HEK293 (cell line): ENCODE measurements at regions not wholly inside any gene's neighbourhood (a gene's known extent, or its start where the extent isn't known, plus 50 kb on each side); places are given as distances from the start of the nearest gene placed in this dataset.

Experiments
- CTCF ChIA-PET: fragments of 350-600 bp; formaldehyde crosslinking; extraction: SDS; loops from one replicate; lab custom pipeline; 2021; ENCODE audit warnings: antibody characterized with exemption; lab: Yijun Ruan, JAX
- POLR2A ChIA-PET: fragments of 300-600 bp; formaldehyde crosslinking; extraction: SDS; loops from one replicate; lab custom pipeline; 2020; ENCODE audit warnings: antibody characterized with exemption, inconsistent platforms; lab: Yijun Ruan, JAX
- H3K27ac ChIP-seq: fragments of 200-500 bp; sonication (Bioruptor generic); 2 replicates; pipeline ENCODE4 v1.5.1; 2014; ENCODE audit warnings: low read depth, low read length, control low read depth, inconsistent platforms; ENCODE audit errors: extremely low read depth
- H3K36me3 ChIP-seq, 2 experiments: fragments of 200-500 bp in 1 of 2; sonication (Bioruptor generic) in 1 of 2; 1 replicate in 1 of 2; 2 replicates in 1 of 2; pipeline ENCODE4 v1.5.1; 2014 to 2017; ENCODE audit warnings: inconsistent platforms in 2 of 2, low read length in 2 of 2; ENCODE audit not compliant: control insufficient read depth in 2 of 2, insufficient read depth in 1 of 2
- H3K4me1 ChIP-seq: fragments of 200-500 bp; sonication (Bioruptor generic); 2 replicates; pipeline ENCODE4 v1.5.1; 2014; ENCODE audit warnings: mild to moderate bottlenecking, low read length, inconsistent platforms; ENCODE audit not compliant: control insufficient read depth, insufficient read depth
- H3K4me3 ChIP-seq: 2 replicates; pipeline ENCODE4 v1.5.1; 2011; ENCODE audit warnings: low read depth, mild to moderate bottlenecking, control low read depth, low read length, moderate library complexity
- H3K9me3 ChIP-seq: fragments of 200-500 bp; sonication (Bioruptor generic); 2 replicates; pipeline ENCODE4 v1.5.1; 2014; ENCODE audit warnings: low read depth, low read length, inconsistent platforms; ENCODE audit not compliant: control insufficient read depth, insufficient read depth
- BCL11B ChIP-seq: fragments of 450-650 bp; formaldehyde crosslinking; IDR thresholded peaks from 2 replicates; pipeline ENCODE4 v1.5.1; 2016; ENCODE audit warnings: low read depth, missing biosample characterization, missing genetic modification characterization
- BCL6B ChIP-seq: fragments of 450-650 bp; formaldehyde crosslinking; IDR thresholded peaks from 2 replicates; pipeline ENCODE4 v1.5.1; 2017; ENCODE audit warnings: missing biosample characterization, missing genetic modification characterization
- GLI2 ChIP-seq: fragments of 450-650 bp; formaldehyde crosslinking; IDR thresholded peaks from 2 replicates; pipeline ENCODE4; 2017; ENCODE audit warnings: missing biosample characterization, missing genetic modification characterization, low read depth, borderline replicate concordance
- KLF17 ChIP-seq: fragments of 450-650 bp; formaldehyde crosslinking; IDR thresholded peaks from 2 replicates; pipeline ENCODE4 v1.5.1; 2016; ENCODE audit warnings: missing biosample characterization, missing genetic modification characterization
- KLF7 ChIP-seq: fragments of 450-650 bp; formaldehyde crosslinking; IDR thresholded peaks from 2 replicates; pipeline ENCODE4 v1.5.1; 2016; ENCODE audit warnings: missing biosample characterization, missing genetic modification characterization, borderline replicate concordance
- MZF1 ChIP-seq: fragments of 450-650 bp; formaldehyde crosslinking; IDR thresholded peaks from 2 replicates; pipeline ENCODE4 v1.5.1; 2017; ENCODE audit warnings: missing biosample characterization, missing genetic modification characterization, borderline replicate concordance
- SP2 ChIP-seq: fragments of 450-650 bp; formaldehyde crosslinking; IDR thresholded peaks from 2 replicates; pipeline ENCODE4 v1.5.1; 2016; ENCODE audit warnings: missing biosample characterization, missing genetic modification characterization
- YY1 ChIP-seq: fragments of 450-650 bp; formaldehyde crosslinking; IDR thresholded peaks from 2 replicates; pipeline ENCODE4 v1.5.1; 2018; ENCODE audit warnings: missing biosample characterization, missing genetic modification characterization
- ZBTB10 ChIP-seq: fragments of 450-650 bp; formaldehyde crosslinking; IDR thresholded peaks from 2 replicates; pipeline ENCODE4 v1.5.1; 2016; ENCODE audit warnings: missing biosample characterization, missing genetic modification characterization
- ZFP41 ChIP-seq: fragments of 450-650 bp; formaldehyde crosslinking; IDR thresholded peaks from 2 replicates; pipeline ENCODE4 v1.5.1; 2016; ENCODE audit warnings: missing biosample characterization, missing genetic modification characterization, borderline replicate concordance
- ZNF121 ChIP-seq: fragments of 450-650 bp; formaldehyde crosslinking; IDR thresholded peaks from 2 replicates; pipeline ENCODE4 v1.5.1; 2016; ENCODE audit warnings: missing biosample characterization, missing genetic modification characterization
- ZNF146 ChIP-seq: fragments of 450-650 bp; formaldehyde crosslinking; IDR thresholded peaks from 2 replicates; pipeline ENCODE4 v1.5.1; 2016; ENCODE audit warnings: missing biosample characterization, missing genetic modification characterization
- ZNF155 ChIP-seq: fragments of 450-650 bp; formaldehyde crosslinking; IDR thresholded peaks from 2 replicates; pipeline ENCODE4 v1.5.1; 2016; ENCODE audit warnings: missing biosample characterization, missing genetic modification characterization
- ZNF16 ChIP-seq: fragments of 450-650 bp; formaldehyde crosslinking; IDR thresholded peaks from 2 replicates; pipeline ENCODE4 v1.5.1; 2016; ENCODE audit warnings: low read depth, missing biosample characterization, missing genetic modification characterization
- ZNF202 ChIP-seq: fragments of 450-650 bp; formaldehyde crosslinking; IDR thresholded peaks from 2 replicates; pipeline ENCODE4 v1.5.1; 2016; ENCODE audit warnings: missing biosample characterization, missing genetic modification characterization, borderline replicate concordance
- ZNF211 ChIP-seq: fragments of 450-650 bp; formaldehyde crosslinking; IDR thresholded peaks from 2 replicates; pipeline ENCODE4 v1.5.1; 2016; ENCODE audit warnings: low read depth, missing biosample characterization, missing genetic modification characterization
- ZNF239 ChIP-seq: fragments of 450-650 bp; formaldehyde crosslinking; IDR thresholded peaks from 2 replicates; pipeline ENCODE4 v1.5.1; 2016; ENCODE audit warnings: missing biosample characterization, missing genetic modification characterization
- ZNF366 ChIP-seq: fragments of 450-650 bp; formaldehyde crosslinking; conservative IDR thresholded peaks from 2 replicates; pipeline ENCODE4 v1.5.1; 2016; ENCODE audit warnings: missing biosample characterization, missing genetic modification characterization
- ZNF549 ChIP-seq: fragments of 450-650 bp; IDR thresholded peaks from 2 replicates; pipeline ENCODE4 v1.5.1; 2018; ENCODE audit warnings: missing biosample characterization, missing genetic modification characterization, mild to moderate bottlenecking, inconsistent platforms, moderate library complexity
- ZNF571 ChIP-seq: fragments of 450-650 bp; formaldehyde crosslinking; IDR thresholded peaks from 2 replicates; pipeline ENCODE4 v1.5.0; 2017; ENCODE audit warnings: missing biosample characterization, missing genetic modification characterization
- ZNF639 ChIP-seq: fragments of 450-650 bp; formaldehyde crosslinking; IDR thresholded peaks from 2 replicates; pipeline ENCODE4 v1.5.1; 2016; ENCODE audit warnings: missing biosample characterization, missing genetic modification characterization
- ZNF660 ChIP-seq: fragments of 450-650 bp; IDR thresholded peaks from 2 replicates; pipeline ENCODE4 v1.5.1; 2018; ENCODE audit warnings: missing biosample characterization, mild to moderate bottlenecking, missing genetic modification characterization
- ZNF677 ChIP-seq: fragments of 450-650 bp; IDR thresholded peaks from 2 replicates; pipeline ENCODE4 v1.5.0; 2018; ENCODE audit warnings: missing biosample characterization, mild to moderate bottlenecking, missing genetic modification characterization, moderate library complexity
- ZNF692 ChIP-seq: fragments of 450-650 bp; formaldehyde crosslinking; IDR thresholded peaks from 2 replicates; pipeline ENCODE4 v1.5.1; 2016; ENCODE audit warnings: missing biosample characterization, missing genetic modification characterization
- ZNF776 ChIP-seq: fragments of 450-650 bp; formaldehyde crosslinking; IDR thresholded peaks from 2 replicates; pipeline ENCODE4 v1.5.0; 2017; ENCODE audit warnings: missing biosample characterization, missing genetic modification characterization, borderline replicate concordance
- ZNF777 ChIP-seq: fragments of 450-650 bp; formaldehyde crosslinking; IDR thresholded peaks from 2 replicates; pipeline ENCODE4 v1.5.1; 2017; ENCODE audit warnings: missing biosample characterization, missing genetic modification characterization, borderline replicate concordance
- ZNF830 ChIP-seq: fragments of 450-650 bp; IDR thresholded peaks from 2 replicates; pipeline ENCODE4 v1.5.0; 2018; ENCODE audit warnings: missing biosample characterization, missing genetic modification characterization, low read depth, mild to moderate bottlenecking, moderate library complexity
- ZXDB ChIP-seq: fragments of 450-650 bp; formaldehyde crosslinking; IDR thresholded peaks from 2 replicates; pipeline ENCODE4 v1.5.1; 2016; ENCODE audit warnings: missing biosample characterization, missing genetic modification characterization

- ChIA-PET POLR2A (no interaction called here), CTCF (no interaction called here)
- Histone ChIP-seq H3K36me3 (no peaks in the 10 kb centered on the region), H3K4me1 (no peaks in the 10 kb centered on the region), H3K27ac (no peak overlapping the region), H3K9me3 (no peaks in the 10 kb centered on the region), H3K4me3 (no peak overlapping the region)
- TF ChIP-seq ZNF830 (tag by site-specific recombination): no peak
- no peak for TF ChIP-seq ZNF202 (tag by site-specific recombination)
- TF ChIP-seq MZF1 (tag by site-specific recombination): no peak
- no peak for TF ChIP-seq ZNF549 (tag by site-specific recombination)
- no peak for TF ChIP-seq ZNF777
- no peak for TF ChIP-seq ZNF366 (tag by site-specific recombination)
- TF ChIP-seq ZNF239: no peak
- no peak for TF ChIP-seq ZNF155 (tag by site-specific recombination)
- no peak for TF ChIP-seq BCL11B (tag by site-specific recombination)
- no peak for TF ChIP-seq ZNF121
Observed at GRCh38 chr13:97726664-97727280, 226.7 kb upstream of the IPO5 start.

GRCh38 chr13:97727991-97728390 is 225.5 kb upstream of the IPO5 start:
- Histone ChIP-seq H3K27ac (no peak overlapping the region), H3K36me3 (no peaks in the 10 kb centered on the region), H3K4me3 (no peak overlapping the region), H3K4me1 (no peaks in the 10 kb centered on the region), H3K9me3 (no peaks in the 10 kb centered on the region)
- no peak for TF ChIP-seq ZNF146 (tag by site-specific recombination)
- no peak for TF ChIP-seq ZXDB (tag by site-specific recombination)
- TF ChIP-seq KLF17: no peak
- TF ChIP-seq ZNF639 (tag by site-specific recombination): no peak
- no peak for TF ChIP-seq ZNF660 (tag by site-specific recombination)
- no peak for TF ChIP-seq ZNF571 (tag by site-specific recombination)
- no peak for TF ChIP-seq ZFP41 (tag by site-specific recombination)
- no peak for TF ChIP-seq ZNF16 (tag by site-specific recombination)
- no peak for TF ChIP-seq SP2 (tag by site-specific recombination)
- TF ChIP-seq ZNF776: no peak
- no peak for TF ChIP-seq GLI2 (tag by site-specific recombination)
- TF ChIP-seq ZNF677 (tag by site-specific recombination): no peak
- no peak for TF ChIP-seq ZBTB10 (tag by site-specific recombination)
- TF ChIP-seq BCL6B (tag by site-specific recombination): no peak
- no peak for TF ChIP-seq YY1
- TF ChIP-seq KLF7 (tag by site-specific recombination): no peak
- TF ChIP-seq ZNF692 (tag by site-specific recombination): no peak
- no peak for TF ChIP-seq ZNF211 (tag by site-specific recombination)
- ChIA-PET CTCF (no interaction called here), POLR2A (no interaction called here)
